H54 (cell line): ENCODE measurements at regions not wholly inside any gene's neighbourhood (a gene's known extent, or its start where the extent isn't known, plus 50 kb on each side); places are given as distances from the start of the nearest gene placed in this dataset.

Experiments used
- DNase-seq: peaks from one replicate; pipeline ENCODE4 v3.0.0; 2011; ENCODE audit warnings: low spot score, mixed read lengths; ENCODE audit not compliant: insufficient read length
- FAIRE-seq: peaks from 3 replicates; lab custom pipeline; 2011; peaks lifted over from hg19 to GRCh38; lab: Jason Lieb, UNC
- POLR2A ChIP-seq: IDR thresholded peaks from 2 replicates; pipeline ENCODE4 v1.6.1; 2011; ENCODE audit warnings: low read depth, mild to moderate bottlenecking, low read length

DNA sequence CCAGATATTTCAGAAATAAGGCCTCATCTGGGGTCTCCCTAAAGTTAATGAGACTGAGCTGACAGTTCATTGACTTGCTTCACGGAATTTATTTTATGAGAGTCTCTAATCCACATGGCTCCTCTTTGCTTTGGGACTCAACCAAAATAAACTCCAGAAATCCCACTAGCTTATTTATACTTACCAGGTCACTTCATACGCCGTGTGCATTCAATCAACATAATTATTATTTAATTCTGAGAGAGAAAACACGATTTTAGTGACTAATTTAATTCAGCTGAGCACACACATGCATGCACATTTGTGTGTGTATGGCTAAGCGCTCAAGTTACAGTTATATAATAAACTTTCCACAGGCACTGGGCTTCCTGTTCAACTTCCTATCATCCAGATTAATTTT lies 333.4 kb upstream of the CCDC196 start:
- FAIRE-seq (no peak), DNase-seq (no peak)
- no peak for TF ChIP-seq POLR2A

DNA sequence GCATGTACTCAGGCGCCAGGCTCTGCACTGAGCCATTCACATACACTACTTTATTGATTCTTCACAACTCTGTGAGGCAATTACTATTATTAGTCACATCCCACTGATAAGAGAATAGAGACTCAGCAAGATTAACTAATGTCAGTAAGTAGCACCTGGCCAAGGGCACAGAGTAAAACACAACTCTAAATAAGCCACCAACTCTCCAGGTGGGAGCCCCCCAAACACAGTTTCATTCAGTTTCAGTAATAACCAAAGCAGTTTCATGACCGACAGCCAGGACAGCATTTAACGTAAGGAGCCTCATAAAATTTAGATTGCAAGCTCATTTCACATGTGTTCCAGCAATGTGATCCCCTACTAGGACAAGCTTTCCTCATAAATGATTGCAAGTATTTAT lies 323.1 kb upstream of the CCDC196 start:
- no peak for FAIRE-seq
- DNase-seq = no peak
- TF ChIP-seq POLR2A = no peak

DNA sequence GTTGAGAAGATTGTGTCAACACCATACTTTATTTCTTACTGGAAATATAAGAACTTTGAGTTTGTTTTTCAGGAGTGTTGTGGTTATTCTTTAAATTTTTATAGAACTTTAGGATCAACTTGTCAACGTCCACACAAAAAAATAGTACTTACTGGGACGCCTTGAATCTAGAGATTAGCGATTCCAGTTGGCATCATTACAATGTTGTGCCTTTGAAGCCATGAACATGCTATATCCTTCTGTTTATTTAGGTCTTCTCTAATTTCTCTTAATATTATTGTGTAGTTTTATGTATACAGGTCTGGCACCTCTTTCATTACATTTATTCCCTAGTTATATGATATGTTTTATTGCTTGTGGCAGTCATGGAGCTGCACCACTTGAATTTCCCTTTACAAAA lies 320.8 kb upstream of the CCDC196 start:
- no peak for DNase-seq
- FAIRE-seq = no peak
- TF ChIP-seq POLR2A = no peak

DNA sequence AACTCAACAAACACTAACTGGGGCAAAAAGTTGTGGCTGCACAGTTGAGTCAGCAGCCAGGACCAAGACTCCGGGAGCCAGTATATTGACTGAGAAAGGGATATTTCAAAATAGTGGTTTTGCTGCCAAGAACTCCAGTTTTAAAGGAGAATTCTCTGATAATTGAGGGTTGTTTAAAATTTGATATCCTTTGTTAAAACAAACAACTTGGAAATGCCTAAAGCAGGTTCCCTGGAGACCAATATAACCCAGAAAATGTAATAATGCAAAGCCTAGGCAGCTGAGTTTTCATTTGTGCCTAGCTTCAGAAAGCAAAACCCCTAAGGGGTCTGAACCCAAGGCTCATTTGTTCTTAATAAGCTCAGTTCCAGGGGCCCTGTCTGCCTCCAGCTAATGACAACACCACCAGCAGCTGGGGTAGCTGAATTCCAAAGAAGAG lies 311.7 kb upstream of the CCDC196 start:
- no peak for DNase-seq
- TF ChIP-seq POLR2A = no peak
- FAIRE-seq = no peak

DNA sequence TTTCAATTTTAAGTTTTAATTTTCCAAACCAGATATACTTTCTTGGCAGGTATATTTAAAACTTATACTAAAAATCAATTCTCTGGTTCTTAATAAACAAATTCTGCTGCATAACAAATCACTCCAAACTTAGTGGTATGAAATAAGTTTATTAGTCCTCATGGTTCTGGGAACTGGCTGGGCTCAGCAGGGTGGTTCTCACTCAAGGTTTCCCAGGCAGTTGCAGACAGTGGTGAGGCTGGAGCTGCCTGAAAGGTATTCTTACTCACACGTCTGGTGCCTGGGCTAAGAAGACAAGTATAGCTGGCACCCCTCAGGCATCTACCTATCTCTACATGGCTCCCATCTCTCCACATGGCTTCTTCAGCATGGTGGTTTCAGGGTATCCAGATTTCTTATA lies 308.2 kb upstream of the CCDC196 start:
- FAIRE-seq = no peak
- no peak for DNase-seq
- TF ChIP-seq POLR2A = no peak

DNA sequence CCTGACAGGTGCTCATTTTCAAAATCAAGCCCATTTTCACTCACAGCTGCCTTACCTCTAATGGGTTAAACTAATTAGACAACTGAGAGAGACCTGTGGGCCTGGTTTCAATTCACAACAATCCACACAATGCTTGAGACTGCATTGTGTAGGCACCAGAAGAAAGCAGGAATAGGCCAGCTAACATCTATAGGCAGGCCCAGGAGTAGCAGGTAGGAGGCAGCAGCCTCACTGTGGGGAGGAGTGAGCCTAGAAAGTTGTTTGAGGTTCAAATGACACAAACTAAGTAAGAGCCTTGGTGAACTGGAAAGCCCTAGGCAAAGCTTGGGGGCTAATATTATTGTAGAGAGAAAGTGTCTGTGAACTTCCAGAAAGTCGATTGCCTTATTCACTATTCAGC lies 289.5 kb upstream of the CCDC196 start:
- no peak for FAIRE-seq
- no peak for DNase-seq
- no peak for TF ChIP-seq POLR2A

DNA sequence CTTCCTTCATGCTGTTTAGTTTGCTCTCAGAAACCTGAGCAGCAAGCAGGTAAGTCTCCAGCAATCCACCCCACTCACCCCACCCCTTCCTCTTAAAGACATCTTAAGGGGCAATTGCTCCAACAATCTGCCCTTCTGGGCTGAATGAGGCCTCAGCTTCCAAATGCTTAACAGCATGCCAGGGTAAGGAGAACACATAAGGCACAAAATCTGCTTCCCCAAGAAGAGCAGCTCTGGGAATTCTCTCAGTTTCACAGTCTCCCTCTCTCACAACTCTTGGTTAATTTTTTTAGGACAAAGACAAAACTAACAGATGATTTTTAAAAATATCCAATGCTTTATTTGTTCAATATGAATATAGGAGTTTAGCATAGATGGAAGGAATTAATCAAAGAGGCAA lies 288.9 kb upstream of the CCDC196 start:
- DNase-seq (no peak), FAIRE-seq (no peak)
- no peak for TF ChIP-seq POLR2A

DNA sequence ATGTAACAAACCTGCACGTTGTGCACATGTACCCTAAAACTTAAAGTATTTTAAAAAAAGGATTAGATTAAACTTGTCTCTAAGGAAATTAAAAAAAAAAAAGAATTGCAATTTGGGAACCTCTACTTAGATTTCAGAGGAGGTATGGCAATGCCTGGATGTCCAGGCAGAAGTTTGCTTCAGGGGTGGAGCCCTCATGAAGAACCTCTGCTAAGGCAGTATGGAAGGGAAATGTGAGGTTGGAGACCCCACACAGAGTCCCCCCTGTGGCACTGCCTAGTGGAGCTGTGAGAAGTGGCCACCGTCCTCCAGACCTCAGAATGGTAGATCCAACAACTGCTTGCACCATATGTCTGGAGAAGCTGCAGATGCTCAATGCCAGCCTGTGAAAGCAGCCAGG lies 279.6 kb upstream of the CCDC196 start:
- DNase-seq (no peak), FAIRE-seq (no peak)
- no peak for TF ChIP-seq POLR2A

DNA sequence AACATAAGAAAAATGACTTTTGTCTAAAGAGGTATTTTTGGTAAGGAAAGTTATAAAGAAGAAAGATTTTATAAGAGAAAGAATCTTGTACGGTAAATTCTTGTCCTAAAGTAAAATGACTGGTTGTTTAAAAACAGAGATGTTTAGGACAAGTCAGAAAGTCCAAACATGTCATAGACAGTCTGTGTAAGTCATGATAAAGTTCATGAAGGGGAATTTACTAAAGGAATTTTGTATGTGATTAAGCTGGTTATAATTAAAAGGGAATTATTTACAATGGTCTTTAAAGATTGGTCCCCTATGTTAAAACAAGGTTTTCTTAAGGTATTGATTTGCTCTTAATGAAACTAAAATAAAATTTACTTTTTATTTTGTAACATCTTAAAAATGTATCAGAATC lies 269.4 kb upstream of the CCDC196 start:
- DNase-seq = no peak
- no peak for FAIRE-seq
- TF ChIP-seq POLR2A = no peak

DNA sequence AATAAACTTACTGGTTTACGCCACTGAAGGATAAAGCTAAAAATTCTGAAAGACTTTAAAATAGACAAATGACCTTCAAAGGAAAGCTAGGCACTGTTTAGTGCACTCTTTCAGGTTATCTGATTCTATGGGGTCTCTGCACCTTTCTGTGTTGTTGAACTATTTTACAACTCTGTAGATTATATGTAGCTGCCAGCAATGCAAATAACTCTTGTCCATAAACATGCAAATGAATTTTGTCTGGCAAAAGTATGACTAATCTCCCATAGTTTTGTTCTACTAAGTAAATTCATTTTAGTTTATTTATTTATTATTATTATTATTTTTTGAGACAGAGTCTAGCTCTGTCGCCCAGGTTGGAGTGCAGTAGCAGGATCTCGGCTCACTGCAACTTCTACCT lies 266.3 kb upstream of the CCDC196 start:
- DNase-seq (no peak), FAIRE-seq (no peak)
- no peak for TF ChIP-seq POLR2A

DNA sequence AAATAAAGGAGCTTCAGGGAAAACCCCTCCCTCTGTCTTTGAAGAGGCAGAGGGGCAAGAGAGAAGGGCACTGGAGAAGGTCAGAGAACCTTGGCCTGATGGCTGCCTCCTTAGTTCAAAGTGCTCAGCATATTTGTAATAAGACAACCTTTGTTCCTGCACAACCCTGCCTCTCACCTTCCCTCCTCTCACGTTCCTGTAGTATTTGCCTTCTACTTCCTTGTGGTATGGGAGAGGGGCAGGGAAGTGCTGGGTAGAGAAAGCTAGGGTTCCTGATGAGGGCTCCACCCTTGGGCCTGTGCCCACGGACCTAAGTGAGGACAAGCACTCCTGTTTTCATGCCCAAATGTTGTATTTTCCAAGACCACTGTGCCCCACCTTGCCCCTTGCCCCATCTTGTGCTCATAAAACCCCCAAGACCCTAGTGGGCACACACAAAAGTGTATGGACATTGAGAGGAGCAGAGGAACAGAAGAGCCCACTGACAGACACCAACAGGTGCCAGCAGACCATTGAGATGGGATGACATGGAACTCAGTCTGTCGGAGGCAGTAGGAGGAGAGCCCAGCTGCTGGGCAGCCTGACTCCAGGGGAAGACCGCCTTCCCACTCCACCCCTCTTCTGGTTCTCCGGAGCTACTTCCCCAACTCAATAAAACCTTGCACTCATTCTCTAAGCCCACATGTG lies 261.5 kb upstream of the CCDC196 start:
- no peak for FAIRE-seq
- DNase-seq = no peak
- TF ChIP-seq POLR2A = no peak

DNA sequence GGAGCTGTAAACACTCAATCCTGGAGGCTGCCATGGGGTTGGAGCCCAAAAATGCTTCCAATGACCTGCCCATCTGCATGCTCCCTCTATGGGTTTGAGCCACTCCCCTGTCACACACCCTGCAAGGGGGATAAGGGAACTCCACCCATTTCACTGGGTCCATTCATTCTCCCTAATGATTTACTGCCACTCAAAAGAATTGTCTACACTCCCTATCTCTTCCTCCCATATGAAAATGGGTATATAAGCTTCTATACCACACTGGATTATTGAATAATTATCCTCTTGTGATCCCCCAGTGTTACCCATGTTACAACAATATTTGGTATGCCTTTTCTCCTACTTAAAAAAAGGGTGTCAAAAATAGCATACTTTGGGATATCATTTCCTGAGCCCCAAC lies 260.8 kb upstream of the CCDC196 start:
- no peak for TF ChIP-seq POLR2A
- DNase-seq = no peak
- no peak for FAIRE-seq

DNA sequence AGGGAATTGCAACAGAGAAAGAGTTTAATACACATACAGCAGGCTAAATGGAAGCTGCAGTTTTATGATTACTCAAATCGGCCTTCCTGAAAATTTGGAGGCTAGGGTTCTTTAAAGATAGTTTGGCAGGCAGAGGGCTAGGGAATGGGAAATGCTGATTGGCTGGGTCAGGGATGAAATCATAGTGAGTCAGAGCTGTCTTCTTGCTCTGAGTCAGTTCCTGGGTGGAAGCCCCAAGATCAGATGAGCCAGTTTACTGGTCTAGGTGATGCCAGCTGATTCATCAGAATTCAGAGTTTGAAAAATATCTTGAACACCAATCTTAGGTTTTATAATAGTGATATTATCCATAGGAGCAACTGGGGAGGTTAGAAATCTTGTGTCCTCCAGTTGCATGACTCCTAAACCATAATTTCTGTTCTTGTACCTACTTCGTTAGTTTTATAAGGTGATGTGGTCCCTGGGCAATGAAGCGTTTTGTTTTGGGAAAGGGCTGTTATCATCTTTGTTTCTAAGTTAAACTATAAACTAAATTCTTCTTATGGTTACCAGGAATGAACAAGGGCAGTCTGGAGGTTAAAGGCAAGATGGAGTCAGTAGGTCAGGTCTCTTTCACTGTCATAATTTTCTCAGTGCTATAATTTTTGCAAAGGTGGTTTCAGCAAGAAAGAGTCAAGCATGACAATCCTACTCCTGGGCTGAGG lies 257.8 kb upstream of the CCDC196 start:
- DNase-seq = no peak
- FAIRE-seq = no peak
- TF ChIP-seq POLR2A = no peak

DNA sequence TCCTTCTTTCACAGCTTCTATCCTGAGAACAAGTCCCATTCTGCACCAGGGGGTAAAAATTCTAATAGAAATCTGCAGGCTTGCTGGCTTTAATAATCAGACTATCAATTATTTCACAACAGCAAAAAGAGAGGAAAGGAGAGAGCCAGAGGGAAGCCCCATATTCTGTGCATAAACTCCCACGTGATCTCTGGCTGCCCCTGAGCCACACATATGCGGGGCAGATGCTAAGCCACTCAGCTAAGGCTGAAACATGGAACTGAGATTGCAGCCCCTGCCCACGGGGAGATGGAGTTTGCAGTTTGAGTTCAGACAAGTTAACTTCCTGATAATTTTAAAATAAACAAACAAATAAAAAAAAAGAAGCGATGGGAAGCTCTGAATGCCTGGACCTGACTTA lies 254.4 kb upstream of the CCDC196 start:
- DNase-seq (no peak), FAIRE-seq (no peak)
- TF ChIP-seq POLR2A = no peak

DNA sequence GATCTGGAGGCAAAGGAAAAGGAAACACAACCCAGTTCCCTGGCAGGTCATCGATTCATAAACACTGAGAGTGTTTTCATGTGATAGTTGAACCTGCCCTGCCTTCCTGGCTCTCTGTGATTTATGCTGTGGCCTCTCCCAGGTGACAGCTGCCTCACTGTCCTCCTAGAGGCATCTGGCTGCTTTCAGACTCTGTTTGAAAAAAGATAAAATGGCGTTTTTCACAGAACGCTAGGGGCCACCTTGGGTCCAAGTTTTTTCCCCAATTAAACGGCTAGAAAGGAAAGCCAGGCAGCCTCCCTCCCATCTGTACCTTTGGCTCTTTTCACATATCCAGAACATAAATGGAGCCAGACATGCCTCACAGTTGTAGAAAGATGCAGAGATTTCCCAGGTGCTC lies 252.6 kb upstream of the CCDC196 start:
- DNase-seq (no peak), FAIRE-seq (no peak)
- no peak for TF ChIP-seq POLR2A
